NCI-H1436 treated with DMSO at 0.1 percent for 48 hours (cell line): ENCODE measurements at regions not wholly inside any gene's neighbourhood (a gene's known extent, or its start where the extent isn't known, plus 50 kb on each side); places are given as distances from the start of the nearest gene placed in this dataset.
"Not testable (repeated sequence)": the region's sequence is repeated elsewhere in the genome, so short reads cannot be mapped to it uniquely, and the experiment has no call there.

Experiments
- DNase-seq: peaks from one replicate; lab custom pipeline; 2025; lab: John Stamatoyannopoulos, UW

- DNase-seq: no peak
These were observed 199.2 kb downstream of the TM9SF2 start for GRCh38 chr13:99700468-99700867.

DNA sequence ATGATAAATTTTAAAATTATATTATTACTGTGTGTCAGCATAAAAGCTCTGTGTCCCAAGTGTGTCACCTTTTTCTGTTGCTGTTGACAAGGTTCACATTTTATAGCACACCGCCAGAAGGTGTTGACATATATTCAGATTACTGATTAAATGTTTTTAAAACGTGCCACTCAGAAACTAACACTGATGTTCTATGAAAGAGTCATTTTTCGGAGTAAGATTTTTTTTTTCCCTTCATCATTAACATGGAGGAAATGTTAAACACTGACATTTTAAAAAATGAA, 197.5 kb downstream of the TM9SF2 start:
- no peak for DNase-seq

- DNase-seq: no peak
These were observed 196.9 kb downstream of the TM9SF2 start for GRCh38 chr13:99698010-99698815.

GRCh38 chr13:99695857-99696256, 194.6 kb downstream of the TM9SF2 start:
- DNase-seq: no peak

GRCh38 chr13:99693852-99694611, 192.8 kb downstream of the TM9SF2 start:
- DNase-seq: no peak

GRCh38 chr13:99693351-99693750, 192.1 kb downstream of the TM9SF2 start:
- DNase-seq: no peak

- no peak for DNase-seq
These were observed 191.6 kb downstream of the TM9SF2 start for GRCh38 chr13:99692854-99693253.

DNA sequence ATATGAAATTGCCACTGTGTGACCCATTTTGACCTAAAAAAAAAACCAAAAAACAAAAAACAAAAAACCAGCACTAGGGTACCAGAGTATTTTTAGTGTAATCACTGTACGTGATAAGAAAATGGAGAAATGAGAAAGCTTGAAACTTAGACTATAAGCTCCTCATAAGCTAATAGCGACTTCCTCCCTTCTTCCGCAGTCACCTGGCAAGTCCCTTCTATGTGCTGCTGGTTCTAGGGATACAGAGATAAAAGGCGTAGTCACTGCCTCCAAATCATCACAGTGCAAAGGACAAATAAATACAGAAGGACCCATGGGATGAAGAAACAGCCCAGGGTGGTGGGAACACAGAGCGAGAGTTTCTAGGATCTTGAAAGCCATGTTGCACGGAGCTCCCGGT, 190.3 kb downstream of the TM9SF2 start:
- DNase-seq: no peak

DNA sequence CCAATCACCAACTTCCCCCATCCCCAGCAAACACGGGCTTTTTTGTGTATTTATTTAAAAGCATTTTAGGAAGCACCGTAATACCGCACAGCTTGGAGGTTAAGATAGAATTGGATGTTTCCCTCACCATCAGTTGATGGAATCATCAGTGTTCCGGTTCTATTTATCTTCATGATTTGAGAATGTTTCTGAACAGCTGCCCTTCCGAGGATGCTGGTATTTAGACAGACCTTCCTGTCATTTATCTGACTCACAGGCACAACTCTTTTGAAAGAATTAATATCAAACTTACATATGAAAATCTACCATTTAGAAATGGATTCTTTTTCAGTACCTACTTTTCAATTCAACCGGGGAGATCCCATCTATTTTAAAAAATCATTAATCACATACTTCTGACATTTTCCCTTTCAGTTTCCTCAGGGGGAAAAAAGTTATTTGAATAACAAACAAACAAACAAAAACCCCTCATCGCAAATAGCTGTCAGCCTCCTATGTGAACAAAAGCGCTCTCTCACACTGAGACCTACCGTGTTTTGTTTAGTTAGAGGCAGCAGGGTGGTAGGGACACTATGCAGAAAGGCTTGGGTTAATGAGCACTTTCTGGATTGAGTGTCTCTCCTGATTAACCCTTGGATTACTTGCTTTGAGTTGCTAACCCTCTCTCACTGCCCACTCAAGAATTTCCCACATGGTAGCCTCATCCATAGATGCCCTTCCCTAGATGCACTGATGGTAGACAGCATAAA, 189.3 kb downstream of the TM9SF2 start:
- DNase-seq: no peak

DNA sequence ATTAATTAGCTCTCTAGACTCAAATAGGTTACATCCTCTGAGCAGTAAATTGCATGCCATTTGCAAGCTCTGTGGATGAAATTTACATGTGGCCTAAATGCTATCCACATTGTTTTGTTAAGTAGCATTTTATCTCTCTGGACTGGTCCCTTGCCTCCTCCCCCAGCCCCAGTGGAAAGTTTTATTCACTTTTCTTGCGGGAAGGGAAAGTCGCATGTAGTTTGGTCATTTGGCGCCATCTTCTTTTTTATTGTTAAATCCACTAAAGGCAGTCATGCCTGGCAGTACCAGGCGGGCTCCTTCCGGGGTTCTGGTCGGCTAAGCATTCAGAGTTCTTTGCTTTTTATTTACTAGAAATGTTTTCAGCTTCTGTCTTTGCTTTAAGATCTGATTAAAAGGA, 188.7 kb downstream of the TM9SF2 start:
- DNase-seq: no peak

DNA sequence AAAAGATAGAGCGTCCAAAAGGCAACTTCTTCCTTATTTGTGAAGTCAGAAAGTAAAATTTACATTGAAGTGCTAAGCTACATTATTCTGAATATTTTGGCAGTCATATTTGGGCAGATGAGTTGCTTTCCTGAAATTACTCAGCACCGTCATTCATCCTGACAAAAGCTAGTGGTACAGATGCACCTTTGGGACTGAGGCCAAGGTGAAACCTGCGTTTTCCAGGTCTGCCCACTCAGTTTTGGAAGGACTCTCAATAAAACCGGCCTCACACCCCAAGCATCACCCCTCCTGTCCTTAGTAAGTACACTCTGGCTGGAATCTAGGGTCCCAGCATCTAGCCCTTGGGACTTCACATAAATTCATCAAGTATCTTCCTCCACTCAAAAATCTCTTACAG, 187.5 kb downstream of the TM9SF2 start:
- no peak for DNase-seq

- no peak for DNase-seq
These were observed 186.6 kb downstream of the TM9SF2 start for GRCh38 chr13:99687723-99688397.

DNA sequence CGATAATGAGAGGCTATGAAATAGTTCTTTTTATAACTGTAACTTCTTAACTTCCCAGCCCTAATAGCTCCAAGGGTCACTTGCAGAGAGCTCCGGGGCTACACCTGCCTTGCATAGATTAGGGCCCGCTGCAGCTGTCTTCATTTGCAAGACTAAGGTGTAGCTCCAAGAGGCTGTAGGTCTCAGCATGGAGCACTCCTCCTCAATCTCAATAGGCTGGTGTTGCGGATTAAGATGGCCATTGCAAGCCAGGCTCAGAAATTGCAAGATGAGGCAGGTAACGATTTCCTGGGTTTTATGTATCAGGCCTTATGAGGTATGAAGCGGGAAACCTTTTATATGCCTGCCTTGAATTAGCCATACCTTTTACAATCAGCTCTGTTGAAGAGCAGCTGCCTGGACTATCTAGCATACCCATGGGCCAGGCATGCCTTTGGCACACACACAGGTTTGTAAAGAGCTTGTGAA, 185.7 kb downstream of the TM9SF2 start:
- no peak for DNase-seq

DNA sequence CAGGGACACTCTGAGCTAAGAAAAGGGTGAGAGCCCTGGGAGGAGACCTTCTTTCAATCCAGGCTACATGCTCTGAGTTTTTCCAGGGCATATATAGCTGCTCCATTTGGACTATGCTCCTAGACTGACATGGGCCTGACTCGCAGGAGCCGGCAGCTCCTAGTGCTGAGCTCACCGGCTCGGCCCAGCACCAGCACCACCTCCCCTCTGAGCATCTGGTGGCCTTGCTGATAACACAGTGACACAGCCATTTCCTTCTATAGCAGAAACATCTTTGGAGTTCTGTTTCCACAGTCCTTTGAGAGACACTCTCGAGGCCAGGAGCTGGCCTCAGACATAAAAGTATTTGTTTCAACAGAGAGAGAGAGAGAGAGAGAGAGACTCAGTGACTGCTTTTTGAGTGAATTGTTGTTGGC, 184.9 kb downstream of the TM9SF2 start:
- DNase-seq: no peak

DNA sequence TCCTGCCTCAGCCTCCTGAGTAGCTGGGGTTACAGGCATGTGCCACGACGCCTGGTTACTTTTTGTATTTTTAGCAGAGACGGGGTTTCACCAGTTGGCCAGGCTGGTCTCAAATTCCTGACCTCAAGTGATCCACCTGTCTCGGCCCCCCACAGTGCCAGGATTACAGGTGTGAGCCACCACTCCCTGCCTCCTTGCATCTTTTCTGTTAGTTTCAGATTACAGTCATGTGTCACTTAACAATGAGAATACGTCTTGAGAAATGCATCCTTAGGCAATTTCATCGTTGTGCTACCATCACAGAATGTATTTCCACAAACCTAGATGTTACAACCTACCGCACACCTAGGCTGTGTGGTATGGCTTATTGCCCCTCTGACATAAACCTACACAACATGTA, 180.4 kb downstream of the TM9SF2 start:
- no peak for DNase-seq

GRCh38 chr13:99677116-99677951, 176.1 kb downstream of the TM9SF2 start:
- peak; percentile 34 for DNase-seq

- DNase-seq: no peak
These were observed 170.5 kb downstream of the TM9SF2 start for GRCh38 chr13:99671746-99672145.

DNA sequence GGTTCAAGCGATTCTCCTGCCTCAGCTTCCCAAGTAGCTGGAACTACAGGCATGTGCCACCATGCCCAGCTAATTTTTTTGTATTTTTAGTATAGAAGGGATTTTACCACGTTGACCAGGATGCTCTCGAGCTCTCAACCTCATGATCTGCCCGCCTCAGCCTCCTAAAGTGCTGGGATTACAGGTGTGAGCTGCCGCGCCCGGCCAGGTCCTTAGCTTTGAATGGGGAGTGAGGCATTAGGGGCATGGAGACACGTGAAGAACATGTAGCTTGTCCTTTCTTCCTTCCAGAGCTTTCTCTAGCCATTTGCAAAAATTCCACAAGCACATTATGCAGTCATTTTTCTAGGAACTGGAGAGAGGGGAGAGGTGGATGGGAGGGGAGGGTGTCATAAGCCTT, 167.8 kb downstream of the TM9SF2 start:
- DNase-seq: not testable (repeated sequence)

GRCh38 chr13:99666146-99666805, 165.0 kb downstream of the TM9SF2 start:
- DNase-seq: no peak

- DNase-seq: no peak
These were observed 164.4 kb downstream of the TM9SF2 start for GRCh38 chr13:99665711-99666110.

DNA sequence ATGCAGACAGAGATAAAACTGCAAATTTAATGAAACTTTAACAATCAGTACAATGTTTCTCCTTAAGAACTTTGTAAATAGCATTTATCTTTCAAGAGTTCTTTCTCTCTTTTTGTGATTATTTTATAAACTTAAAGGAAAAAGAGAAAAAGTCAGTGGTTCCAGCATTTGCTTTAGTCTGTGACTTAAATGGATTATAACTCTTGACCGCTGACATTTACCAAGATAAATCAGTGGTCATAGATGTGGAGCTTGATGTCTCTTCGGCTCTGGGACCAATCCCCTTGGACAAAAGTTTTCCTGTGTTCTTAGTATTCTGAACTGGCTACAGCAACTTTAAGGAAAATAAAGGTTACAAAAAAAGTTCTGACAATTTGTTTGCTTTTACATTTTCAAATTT, 162.6 kb downstream of the TM9SF2 start:
- DNase-seq: no peak
